G401.6 (cell line): ENCODE measurements at regions not wholly inside any gene's neighbourhood (a gene's known extent, or its start where the extent isn't known, plus 50 kb on each side); places are given as distances from the start of the nearest gene placed in this dataset.

ENCODE experiments used
- FAIRE-seq: peaks from 2 replicates; lab custom pipeline; 2012; peaks lifted over from hg19 to GRCh38; lab: Jason Lieb, UNC

DNA sequence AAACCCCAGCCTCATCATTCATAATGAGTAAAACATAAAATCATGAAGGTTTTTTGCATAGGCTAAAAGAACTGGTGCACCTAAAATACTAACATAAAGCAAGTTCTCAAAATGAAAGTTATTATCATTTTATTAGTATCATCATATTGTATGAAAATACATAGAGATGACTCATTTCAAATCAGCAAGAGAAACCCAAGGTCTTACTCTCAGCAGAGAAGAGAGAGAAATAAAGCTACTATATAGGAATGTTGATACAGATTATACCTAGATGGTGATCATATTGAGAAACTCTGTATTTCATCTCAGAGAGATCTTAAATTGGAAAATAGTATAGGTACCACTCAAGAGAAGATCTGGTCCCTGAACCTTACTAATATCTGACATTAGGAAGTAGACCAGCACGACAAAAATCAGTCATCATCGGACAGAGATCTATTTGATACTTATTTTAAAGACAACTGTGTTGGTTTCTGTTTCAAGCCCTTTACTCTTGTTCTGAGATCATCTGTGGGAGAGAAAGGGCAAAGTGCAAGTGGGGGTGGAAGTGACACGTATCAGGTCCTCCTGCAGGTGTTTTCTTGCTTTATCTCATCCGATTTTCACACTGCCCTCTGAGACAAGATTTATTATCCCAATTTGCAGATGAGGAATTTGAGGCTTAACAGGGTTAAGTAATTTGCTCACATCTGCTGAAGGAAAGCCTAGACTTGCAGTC lies 532.3 kb downstream of the MAFB start:
- no peak for FAIRE-seq

DNA sequence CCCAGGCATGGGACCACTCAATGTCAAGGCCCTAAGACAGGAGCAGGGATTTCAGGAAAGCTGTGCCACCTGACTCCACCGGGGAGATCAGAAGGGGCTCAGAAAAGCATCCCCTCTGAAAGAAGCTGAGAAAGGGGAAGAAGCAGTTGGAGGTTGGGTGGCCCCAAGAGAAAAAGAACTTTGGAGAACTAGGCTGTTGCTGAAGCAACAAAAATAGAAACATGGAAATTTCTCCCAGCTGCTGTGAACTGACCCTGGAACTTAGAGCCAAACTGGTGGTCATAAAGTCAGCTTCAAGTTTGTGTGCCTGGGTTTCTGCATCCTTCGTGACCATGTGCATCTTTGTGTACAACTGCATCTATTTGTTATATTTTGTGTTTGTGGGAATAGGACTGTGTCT lies 534.5 kb downstream of the MAFB start:
- no peak for FAIRE-seq

DNA sequence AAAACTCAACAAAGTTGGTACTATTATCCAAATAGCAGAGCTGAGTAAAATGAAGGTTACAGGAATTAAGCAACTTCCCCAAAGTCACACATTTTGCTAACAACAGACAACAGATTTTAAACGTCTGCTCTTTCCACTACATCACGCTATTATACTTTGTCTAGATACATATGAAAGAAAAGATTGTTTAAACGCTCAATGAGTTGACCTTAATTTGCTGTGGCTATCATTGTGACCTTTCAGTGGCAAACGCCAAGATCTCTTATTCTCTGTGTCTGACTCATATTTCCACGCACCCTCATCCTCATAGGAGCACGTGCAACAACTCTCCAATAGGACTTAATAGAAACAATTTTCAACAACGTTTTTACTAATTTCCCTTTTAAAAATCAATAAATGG lies 540.1 kb downstream of the MAFB start:
- FAIRE-seq = no peak

DNA sequence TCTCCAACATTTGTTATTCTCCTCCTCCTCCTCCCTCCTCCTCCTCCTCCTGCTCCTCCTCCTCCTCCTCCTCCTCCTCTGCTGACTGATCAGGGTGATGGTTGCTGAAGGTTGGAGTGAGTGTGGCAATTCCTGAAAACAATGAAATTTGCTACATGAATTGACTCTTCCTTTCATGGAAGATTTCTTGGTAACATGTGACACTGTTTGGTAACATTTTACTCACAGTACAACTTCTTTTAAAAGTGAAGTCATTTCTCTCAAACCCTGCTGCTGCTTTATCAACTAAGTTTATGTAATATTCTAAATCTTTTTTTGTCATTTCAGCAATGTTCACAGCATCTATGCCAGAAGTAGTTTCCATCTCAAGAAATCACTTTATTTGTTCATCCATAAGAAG lies 543.0 kb downstream of the MAFB start:
- no peak for FAIRE-seq

DNA sequence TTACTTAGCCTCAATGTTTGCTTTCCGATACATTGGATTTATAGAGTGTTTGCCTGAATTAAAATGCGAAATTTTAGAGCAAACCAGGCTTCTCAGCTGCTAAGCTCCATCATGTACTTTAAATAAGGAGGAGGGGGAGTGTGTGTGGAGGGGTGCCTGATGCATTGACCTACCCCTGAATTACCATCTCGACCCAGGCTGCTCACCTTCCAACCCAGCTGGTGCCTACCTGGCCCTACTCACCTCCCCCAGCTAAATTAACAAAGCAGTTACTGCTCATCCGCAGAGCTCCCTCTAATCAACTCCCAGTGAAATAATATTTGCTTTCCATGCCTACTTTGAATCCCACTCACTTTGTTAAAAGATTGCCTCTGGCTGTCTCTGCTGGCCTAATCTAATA lies 544.5 kb downstream of the MAFB start:
- no peak for FAIRE-seq

DNA sequence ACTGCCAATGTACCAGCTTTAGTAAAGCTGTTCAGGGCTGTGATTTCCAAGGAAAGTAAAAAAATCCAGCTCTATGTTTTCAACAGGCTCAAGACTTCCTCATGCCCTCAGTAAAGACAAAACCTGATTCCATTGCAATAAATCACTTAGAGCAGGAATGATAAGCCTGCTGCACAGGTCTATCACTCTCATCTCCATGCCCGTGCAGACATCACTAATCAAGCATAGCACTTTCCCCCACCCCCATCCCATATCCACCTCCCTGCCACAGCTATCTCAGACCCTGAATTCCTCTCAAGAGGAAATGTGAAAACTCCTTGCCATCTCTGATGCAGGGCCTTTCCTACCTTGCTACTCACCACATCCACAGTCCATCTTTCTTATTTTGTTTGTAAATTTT lies 554.9 kb downstream of the MAFB start:
- FAIRE-seq = no peak

DNA sequence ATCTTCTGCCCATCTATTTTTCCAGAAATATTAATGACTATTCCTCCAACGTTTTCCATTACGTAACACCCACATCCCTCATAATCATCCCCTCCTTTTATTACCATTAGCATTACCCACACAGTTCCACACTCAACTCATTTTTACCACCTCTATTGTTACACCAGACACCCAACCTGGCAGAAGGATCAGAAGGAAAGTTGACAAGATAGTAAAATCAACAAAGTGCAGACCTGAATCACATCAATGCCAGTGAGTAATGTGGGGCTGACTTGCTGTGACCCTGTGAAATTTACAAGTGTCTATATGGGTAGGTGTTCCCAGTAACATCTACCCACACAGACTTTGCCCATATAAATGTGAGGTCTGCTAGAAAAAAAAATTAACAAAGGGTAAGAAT lies 568.2 kb downstream of the MAFB start:
- FAIRE-seq = no peak

DNA sequence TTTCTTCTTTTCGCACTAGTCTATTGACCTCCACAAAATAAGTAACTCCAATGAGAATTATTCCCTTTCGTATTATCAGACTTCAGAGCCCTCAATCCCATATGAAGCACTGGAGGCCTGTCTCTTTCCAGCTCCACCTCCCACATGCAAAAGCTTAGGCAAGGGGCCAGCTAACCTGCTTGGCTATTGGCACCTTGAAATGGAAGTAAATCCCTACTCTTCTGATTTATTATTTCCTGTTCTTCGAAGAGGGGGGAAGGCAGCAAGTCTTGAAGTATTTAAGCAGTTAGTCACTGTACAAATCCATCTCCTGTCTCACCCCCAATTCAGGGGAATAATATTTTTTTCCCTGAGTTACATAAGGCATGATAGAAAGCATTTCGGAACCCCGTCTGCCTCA lies 577.8 kb downstream of the MAFB start:
- no peak for FAIRE-seq

DNA sequence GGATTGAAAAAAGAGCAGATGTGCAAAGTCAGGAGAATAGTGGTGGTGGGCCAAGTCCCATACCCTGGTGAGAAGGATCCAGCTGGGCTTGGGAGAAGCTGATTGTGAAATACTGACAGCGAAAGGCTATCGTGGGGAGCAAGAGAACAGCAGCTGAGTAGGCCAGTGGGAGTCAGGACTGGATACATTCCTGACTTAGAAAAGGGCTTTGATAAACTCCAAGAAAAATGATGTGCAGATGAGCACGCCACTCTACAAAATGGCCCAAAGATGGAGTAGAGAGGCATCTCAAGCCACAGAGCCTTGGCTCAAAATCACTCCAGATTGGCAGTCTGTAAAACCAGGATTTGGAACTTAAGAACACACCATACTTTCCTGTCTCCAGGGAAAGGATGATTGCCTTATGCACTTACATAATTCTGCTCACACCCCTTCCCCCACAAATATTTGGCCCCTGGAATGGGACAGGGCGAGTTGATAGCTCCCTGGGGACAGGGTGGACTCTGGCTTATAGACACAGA lies 578.7 kb downstream of the MAFB start:
- FAIRE-seq = no peak

DNA sequence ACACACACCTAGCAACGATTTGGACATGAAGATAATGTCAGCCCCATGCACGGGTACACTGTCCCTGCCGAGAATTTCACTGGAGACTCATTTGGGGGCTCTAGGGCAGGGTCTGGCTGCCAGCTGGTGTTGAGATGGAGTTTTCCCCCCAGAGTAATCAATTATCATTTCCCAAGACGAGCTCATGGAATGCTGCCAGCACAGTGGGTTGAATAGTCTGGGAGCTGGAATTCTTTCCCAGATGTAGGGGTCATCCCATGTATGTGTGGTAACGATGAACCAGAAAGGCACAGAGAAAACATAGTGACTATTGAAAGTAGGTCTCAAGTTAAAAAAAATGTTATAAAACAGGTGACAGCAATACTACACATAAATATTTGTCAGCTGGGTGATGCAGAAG lies 579.9 kb downstream of the MAFB start:
- FAIRE-seq = no peak

DNA sequence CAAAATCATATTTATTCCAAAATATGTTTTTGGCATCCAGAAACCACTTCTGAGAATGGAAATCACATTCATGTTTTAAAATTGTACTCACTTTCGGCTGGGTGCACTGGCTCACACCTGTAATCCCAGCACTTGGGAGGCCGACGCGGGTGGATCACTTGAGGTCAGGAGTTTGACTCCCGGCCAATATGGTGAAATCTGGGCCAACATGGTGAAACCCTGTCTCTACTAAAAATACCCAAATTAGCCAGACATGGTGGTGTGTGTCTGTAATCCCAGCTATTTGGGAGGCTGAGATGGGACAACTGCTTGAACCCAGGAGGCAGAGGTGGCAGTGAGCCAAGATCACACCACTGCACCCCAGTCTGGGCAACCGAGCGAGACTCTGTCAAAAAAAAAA lies 580.7 kb downstream of the MAFB start:
- FAIRE-seq = no peak

DNA sequence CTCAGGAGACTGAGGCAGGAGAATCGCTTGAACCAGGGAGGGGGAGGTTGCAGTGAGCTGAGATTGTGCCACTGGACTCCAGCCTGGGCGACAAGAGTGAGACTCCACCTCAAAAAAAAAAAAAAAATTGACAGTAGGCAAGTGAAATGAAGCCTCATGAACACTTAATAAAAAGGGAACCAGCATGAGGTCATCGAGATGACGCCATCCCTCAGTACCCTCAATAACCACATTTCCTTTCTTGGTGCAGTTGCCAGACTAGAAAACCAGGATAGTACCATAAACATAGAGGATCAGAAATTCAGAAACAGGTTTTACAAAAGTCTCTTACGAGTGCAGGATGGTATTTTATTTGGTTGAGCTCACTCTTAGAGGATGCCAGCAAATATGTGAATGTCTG lies 584.1 kb downstream of the MAFB start:
- no peak for FAIRE-seq

DNA sequence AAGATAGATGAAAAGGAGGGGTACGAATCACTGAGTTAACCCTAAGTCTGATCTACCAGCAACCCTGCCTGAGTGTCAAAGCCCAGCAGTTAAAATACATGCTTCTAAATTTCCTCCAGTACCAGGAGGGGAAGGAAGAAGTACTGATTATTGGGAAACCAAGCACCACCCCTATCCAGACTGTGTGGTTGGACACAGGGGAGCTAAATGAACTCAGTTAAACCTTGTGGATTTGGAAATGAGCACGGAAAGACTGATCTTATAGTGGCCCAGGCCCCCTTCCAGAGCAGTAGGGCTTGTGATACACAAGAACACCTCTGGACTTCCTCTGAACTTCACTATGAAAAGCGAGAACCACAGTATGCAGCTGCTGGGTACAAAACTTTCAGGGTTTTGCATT lies 585.6 kb downstream of the MAFB start:
- FAIRE-seq = no peak

DNA sequence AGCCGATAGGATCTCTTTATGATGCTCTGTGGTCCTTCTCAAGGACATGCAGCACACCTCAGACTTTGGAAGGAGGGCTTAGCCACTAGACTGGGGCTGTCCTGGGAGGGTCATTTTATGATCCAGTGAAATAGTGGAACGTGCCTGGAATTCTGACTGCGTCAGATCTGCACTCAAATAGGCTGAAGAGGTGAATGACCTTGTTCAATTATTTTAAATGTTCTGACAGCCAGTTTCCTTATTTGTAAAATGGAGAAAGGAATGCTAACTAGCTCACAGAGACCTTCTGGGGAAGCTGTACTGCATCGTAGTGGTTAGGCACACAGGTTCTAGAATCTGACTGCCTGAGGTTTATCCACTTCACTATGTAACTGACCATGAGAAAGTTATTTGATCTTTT lies 587.5 kb downstream of the MAFB start:
- no peak for FAIRE-seq

DNA sequence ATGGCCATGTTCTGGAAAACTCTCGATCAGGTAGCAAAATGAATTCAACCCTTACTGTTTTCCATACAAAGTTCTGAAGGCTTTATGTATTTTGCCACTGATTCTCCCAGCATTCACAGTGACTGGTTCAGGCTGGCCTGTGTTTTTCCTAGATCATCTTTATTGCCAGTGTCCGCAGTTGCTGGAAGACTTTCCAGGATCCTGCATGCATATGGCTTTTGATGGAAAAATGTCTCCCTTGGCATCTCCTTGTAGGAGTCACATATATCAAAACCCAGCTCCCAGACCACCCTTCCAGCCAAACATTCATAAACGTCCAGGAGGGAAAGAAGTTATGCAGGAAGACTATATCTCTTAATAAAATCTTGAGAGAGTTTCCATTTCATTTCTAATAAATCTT lies 588.8 kb downstream of the MAFB start:
- FAIRE-seq = no peak

DNA sequence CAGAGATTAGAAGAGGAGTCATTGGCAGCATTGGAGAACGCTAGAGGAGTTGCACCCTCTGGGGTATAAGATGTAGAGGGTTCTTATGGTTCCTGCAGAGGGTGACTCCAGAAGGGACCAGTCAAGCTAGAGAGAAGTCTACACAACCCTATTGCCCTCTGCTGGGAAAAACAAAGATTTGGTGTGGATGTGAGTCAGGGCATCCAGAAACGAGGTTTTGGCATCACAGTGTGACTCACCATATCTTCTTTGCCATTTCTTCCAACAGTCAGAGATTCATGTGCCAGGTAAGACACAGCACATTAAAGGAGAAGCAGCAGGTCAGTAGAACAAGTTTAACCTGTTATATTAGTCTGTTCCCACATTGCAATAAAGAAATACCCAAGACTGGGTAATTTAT lies 598.8 kb downstream of the MAFB start:
- FAIRE-seq = no peak

DNA sequence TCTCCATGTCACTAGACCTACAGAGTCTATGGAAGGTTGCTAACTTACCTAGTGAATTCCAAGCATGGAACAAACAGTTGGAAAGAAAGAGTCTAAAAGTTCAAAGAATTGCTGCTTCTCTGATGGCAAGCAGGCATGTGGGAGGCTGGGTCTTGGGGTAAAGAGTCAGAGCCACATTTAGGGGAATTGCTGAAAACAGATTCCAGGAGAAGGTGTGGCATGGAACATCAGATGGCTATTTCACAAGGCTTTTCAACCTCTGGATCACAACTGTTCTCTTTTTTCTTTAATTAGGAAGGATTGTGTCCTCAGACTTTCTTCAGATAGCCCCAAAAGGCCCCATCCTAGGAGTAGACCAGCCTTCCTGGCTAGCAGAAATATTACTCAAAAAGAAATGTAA lies 601.5 kb downstream of the MAFB start:
- FAIRE-seq = no peak

DNA sequence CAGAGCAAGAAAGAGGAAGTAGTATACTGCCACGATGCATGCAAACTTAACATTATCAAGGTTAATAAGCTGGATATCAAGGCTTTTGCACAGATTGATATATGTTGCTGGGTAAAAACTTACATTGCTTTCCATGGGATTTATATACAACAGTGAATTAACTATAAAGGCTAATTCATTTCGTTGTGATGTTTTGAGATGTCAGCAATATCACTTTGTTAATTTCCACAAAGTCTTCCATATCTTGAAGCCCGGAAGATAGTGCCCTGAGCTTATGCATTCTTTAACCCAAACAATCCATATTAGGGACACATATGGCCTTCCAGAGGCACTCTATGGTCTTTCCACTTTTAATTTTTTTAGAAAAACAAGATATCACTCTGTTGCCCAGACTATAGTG lies 603.5 kb downstream of the MAFB start:
- no peak for FAIRE-seq

DNA sequence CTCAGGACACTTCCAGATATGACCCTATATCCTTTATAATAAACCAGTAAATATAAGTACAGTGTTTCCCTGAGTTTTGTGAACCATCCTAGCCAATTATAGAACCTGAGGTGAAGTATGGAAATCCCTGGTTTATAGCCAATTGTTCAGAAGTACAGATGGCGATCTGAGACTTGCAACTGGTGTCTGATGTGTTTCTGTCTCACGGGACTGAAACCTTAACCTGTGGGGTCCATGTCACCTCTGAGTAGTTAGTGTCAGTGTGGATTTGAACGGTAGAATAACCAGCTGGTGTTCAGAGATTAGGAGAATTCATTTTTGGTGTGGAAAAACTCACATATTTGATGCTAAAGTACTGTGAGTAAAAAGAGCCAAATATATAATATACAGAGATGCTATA lies 606.6 kb downstream of the MAFB start:
- FAIRE-seq = no peak

DNA sequence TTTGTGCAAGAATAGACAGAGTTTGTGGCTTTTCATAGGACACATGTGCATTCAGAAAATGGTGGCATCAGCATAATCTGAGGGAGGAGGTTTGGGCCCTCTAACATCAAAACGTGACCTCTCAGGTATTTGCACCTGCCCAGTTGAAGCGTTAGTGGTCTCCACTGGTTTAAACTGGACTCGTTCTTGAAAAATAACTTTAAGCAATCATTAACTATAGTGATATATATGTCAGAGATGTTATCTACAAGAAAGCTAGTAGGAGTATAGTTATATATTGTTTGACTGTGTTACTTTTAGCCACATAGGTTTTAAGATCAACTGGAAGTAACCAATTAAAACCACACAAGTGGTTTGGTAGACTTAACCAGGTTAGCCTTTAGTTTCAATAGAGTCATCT lies 607.4 kb downstream of the MAFB start:
- FAIRE-seq = no peak

DNA sequence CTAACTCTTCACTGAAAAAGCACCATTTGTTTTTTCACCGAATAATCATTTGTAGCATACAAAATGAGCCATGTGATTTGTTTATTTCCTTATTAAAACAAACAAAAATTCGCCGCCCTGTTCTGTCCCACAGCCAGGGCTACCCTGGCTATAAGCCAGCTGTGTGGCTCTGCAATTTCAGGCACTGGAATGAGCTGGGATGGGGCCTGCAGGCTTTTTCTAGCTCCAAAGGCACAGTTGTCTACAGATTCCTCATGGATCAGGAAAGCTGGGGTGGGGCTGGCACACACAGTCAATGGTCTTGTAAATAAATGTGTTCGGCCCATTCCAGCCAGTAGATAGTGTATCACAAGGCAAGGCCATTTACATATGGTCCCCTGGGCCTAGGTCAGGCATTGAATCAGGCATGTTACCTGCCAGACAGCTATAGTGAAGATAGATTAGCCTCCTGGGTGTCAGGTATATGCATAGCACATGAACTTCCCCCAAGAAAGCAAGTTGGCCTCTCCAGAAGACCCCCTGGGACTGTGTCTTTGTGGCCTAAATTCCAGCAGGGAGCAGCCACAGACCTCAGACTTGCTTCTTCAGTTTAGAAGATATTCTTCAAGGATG lies 608.9 kb downstream of the MAFB start:
- no peak for FAIRE-seq

DNA sequence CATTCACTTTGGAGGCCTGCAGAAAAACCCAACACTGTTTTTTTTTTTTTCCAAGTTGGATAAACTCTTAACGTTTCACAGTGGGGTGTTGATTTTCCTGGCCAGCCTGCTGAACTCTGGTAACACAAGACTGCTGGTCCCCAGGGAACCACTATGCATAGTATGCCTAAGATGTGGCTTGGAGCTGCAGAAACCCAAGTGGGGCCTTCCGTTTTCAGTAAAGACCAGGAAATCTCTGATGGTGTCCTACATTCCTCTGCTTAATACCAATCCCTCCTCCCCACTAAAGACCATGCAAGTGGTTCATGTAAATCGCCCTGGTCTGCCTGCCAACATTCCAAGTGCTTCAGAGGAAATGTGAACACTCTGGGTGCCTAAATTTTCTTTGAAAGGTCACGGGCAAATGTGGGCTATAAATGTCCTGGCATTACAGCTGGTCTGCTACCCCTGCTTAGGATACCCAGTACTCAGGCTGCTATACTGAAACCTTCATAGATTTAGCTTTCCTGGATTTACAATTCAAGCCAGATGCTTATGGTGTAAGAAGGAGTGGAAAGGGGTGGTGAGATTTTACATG lies 615.4 kb downstream of the MAFB start:
- FAIRE-seq = no peak

DNA sequence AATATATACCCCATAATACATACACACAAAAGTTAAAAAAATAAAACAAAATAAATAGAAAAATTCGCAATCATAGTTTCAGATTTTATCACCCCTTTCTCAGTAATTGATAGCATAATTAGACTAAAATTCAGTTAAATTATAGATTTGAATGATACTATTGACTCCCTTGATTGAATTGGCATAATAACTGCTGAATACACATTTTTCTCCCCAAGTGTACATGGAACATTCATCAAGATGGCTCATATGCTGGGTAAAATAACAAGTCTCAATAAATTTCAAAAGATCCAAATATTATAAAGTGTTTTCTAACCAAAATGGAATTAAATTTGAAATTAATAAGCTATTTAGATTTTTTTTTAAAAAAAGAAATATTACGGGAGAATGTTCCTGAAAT lies 616.1 kb downstream of the MAFB start:
- FAIRE-seq = no peak

DNA sequence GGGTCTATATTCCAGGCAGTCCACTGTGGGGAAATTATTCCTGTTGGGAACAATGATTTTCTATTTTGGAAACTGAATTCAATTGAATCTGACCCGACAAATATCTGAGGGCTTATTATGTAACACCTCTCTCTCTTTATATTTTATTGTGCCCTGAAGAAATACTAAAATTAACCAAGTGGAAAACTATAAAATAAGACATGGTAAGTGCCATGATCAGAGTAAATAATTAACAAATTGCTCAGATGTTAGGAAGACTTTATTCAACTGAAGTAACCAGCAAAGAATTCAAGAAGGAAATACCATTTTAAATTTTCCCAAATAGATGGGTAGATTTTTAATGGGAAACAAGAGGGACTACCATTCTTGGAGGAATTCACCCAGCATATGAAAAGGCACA lies 632.9 kb downstream of the MAFB start:
- FAIRE-seq = no peak
